GM23338 (cell line): ENCODE measurements at regions not wholly inside any gene's neighbourhood (a gene's known extent, or its start where the extent isn't known, plus 50 kb on each side); places are given as distances from the start of the nearest gene placed in this dataset.

Experiments
- ATAC-seq: fragments of 200-7000 bp; cut with Tn5 transposase; 3 replicates; pipeline ENCODE4 v1.9.1; 2020
- DNase-seq: peaks from one replicate; pipeline ENCODE4 v3.0.0-alpha.2; 2015; ENCODE audit warnings: low spot score
- H2AFZ ChIP-seq: fragments of 200-600 bp; sonication (generic); 2 replicates; pipeline ENCODE4 v1.8.0; 2016; ENCODE audit warnings: antibody characterized with exemption, mild to moderate bottlenecking, moderate library complexity
- H3F3A ChIP-seq: fragments of 200-600 bp; sonication (generic); replicated peaks from 2 replicates; pipeline ENCODE4 v1.8.0; 2017; ENCODE audit warnings: antibody characterized with exemption, mixed run types, low read depth
- H3K27ac ChIP-seq: fragments of 200-600 bp; sonication (generic); 2 replicates; pipeline ENCODE4 v1.6.1; 2016; ENCODE audit warnings: low read depth
- H3K27me3 ChIP-seq: fragments of 200-600 bp; sonication (generic); 2 replicates; pipeline ENCODE4 v1.8.0; 2016; ENCODE audit warnings: mild to moderate bottlenecking, mixed run types, moderate library complexity; ENCODE audit not compliant: insufficient read depth
- H3K36me3 ChIP-seq: fragments of 200-600 bp; sonication (generic); 2 replicates; pipeline ENCODE4 v1.8.0; 2016; ENCODE audit warnings: mild to moderate bottlenecking; ENCODE audit not compliant: insufficient read depth
- H3K4me1 ChIP-seq: fragments of 200-600 bp; sonication (generic); 2 replicates; pipeline ENCODE4 v1.8.0; 2016; ENCODE audit warnings: mild to moderate bottlenecking, moderate library complexity; ENCODE audit not compliant: insufficient read depth
- H3K4me2 ChIP-seq: fragments of 200-600 bp; sonication (generic); 2 replicates; pipeline ENCODE4 v1.7.1; 2017; ENCODE audit warnings: mixed run types
- H3K4me3 ChIP-seq: fragments of 200-600 bp; sonication (generic); 2 replicates; pipeline ENCODE4 v1.6.1; 2016; ENCODE audit warnings: mixed run types
- H3K79me2 ChIP-seq: fragments of 200-600 bp; sonication (generic); replicated peaks from 2 replicates; pipeline ENCODE4 v1.8.0; 2017; ENCODE audit warnings: mild to moderate bottlenecking; ENCODE audit not compliant: insufficient read depth
- H3K9me2 ChIP-seq: fragments of 200-600 bp; sonication (generic); 2 replicates; pipeline ENCODE4 v1.8.0; 2017; ENCODE audit not compliant: insufficient read depth
- H4K20me1 ChIP-seq: fragments of 200-600 bp; sonication (generic); replicated peaks from 2 replicates; pipeline ENCODE4 v1.8.0; 2017; ENCODE audit warnings: mild to moderate bottlenecking; ENCODE audit not compliant: insufficient read depth
- H3K27ac Mint-ChIP-seq: 2 replicates; pipeline ENCODE4 v1.8.0; 2020; ENCODE audit warnings: inconsistent platforms, mild to moderate bottlenecking, moderate library complexity, mixed read lengths
- H3K27me3 Mint-ChIP-seq: 3 replicates; pipeline ENCODE4 v1.8.0; 2022; ENCODE audit warnings: low read depth, mild to moderate bottlenecking, moderate library complexity, mixed read lengths, inconsistent platforms; ENCODE audit not compliant: insufficient read depth, poor library complexity
- H3K36me3 Mint-ChIP-seq: 3 replicates; pipeline ENCODE4 v1.8.0; 2021; ENCODE audit warnings: low read depth, mild to moderate bottlenecking, inconsistent platforms, moderate library complexity, mixed read lengths
- H3K4me1 Mint-ChIP-seq: 3 replicates; pipeline ENCODE4 v1.8.0; 2020; ENCODE audit warnings: mild to moderate bottlenecking, inconsistent platforms, mixed read lengths
- H3K4me3 Mint-ChIP-seq: 3 replicates; pipeline ENCODE4 v1.8.0; 2021; ENCODE audit warnings: moderate library complexity, mild to moderate bottlenecking, inconsistent platforms, mixed read lengths
- H3K9me3 Mint-ChIP-seq: 3 replicates; pipeline ENCODE4 v1.8.0; 2020; ENCODE audit warnings: moderate library complexity, mild to moderate bottlenecking, inconsistent platforms, mixed read lengths
- CREB1 ChIP-seq: fragments of 250-450 bp; sonication (Bioruptor Pico); IDR thresholded peaks from 2 replicates; pipeline ENCODE4 v1.5.0; 2020; ENCODE audit warnings: low read depth, mild to moderate bottlenecking, moderate library complexity
- CTCF ChIP-seq, 2 experiments: fragments of 200-600 bp in 1 of 2; sonication (generic) in 1 of 2; conservative IDR thresholded peaks; 2 replicates each; pipeline versions ENCODE4 v1.5.1 to v1.6.1; 2016 to 2017; ENCODE audit warnings: antibody characterized with exemption in 2 of 2, low read depth in 2 of 2, mild to moderate bottlenecking in 2 of 2, moderate library complexity in 1 of 2
- ETS1 ChIP-seq: IDR thresholded peaks from 2 replicates; pipeline ENCODE4 v1.6.1; 2016; ENCODE audit warnings: antibody characterized with exemption
- EZH2 ChIP-seq: fragments of 200-600 bp; sonication (generic); IDR thresholded peaks from one replicate; pipeline ENCODE4 v1.8.0; 2017; ENCODE audit warnings: antibody characterized with exemption, mild to moderate bottlenecking, low read depth; ENCODE audit not compliant: unreplicated experiment
- EZH2phosphoT487 ChIP-seq: fragments of 200-600 bp; sonication (generic); IDR thresholded peaks from one replicate; pipeline ENCODE4 v1.8.1; 2018; ENCODE audit warnings: antibody characterized with exemption; ENCODE audit not compliant: unreplicated experiment
- NANOG ChIP-seq: IDR thresholded peaks from 2 replicates; pipeline ENCODE4 v1.6.1; 2016; ENCODE audit warnings: antibody characterized with exemption, borderline replicate concordance
- POLR2AphosphoS5 ChIP-seq: IDR thresholded peaks from 2 replicates; pipeline ENCODE4 v1.6.1; 2016; ENCODE audit warnings: antibody characterized with exemption, low read depth
- REST ChIP-seq: IDR thresholded peaks from one replicate; pipeline ENCODE4 v1.6.1; 2018; ENCODE audit warnings: antibody characterized with exemption; ENCODE audit not compliant: unreplicated experiment
- STAT1 ChIP-seq: IDR thresholded peaks from one replicate; pipeline ENCODE4 v1.6.1; 2016; ENCODE audit warnings: antibody characterized with exemption; ENCODE audit not compliant: unreplicated experiment
- ZNF114 ChIP-seq: fragments of 250-450 bp; sonication (Bioruptor Pico); IDR thresholded peaks from 2 replicates; pipeline ENCODE4 v1.5.0; 2020; ENCODE audit warnings: mild to moderate bottlenecking, moderate library complexity
- ZNF331 ChIP-seq: fragments of 250-450 bp; sonication (Bioruptor Pico); IDR thresholded peaks from 2 replicates; pipeline ENCODE4 v1.5.0; 2020; ENCODE audit warnings: low read depth, mild to moderate bottlenecking, moderate library complexity

GRCh38 chr10:35722636-35723035 lies 80.5 kb upstream of the FZD8 start:
- DNase-seq (no peak), ATAC-seq (no peak)
- Histone ChIP-seq H3K9me2 (no peaks in the 10 kb centered on the region), H2AFZ (peak overlapping the region; percentile 41; the same call in 1 of the 2 replicates), H3K4me3 (no peak overlapping the region), H3F3A (no peaks in the 10 kb centered on the region), H4K20me1 (no peaks in the 10 kb centered on the region), H3K36me3 (no peaks in the 10 kb centered on the region), H3K27me3 (no peaks in the 10 kb centered on the region), H3K79me2 (no peaks in the 10 kb centered on the region), H3K4me2 (no peak overlapping the region), H3K4me1 (no peaks in the 10 kb centered on the region), H3K27ac (no peak overlapping the region)
- Mint-ChIP-seq H3K9me3 (no peaks in the 10 kb centered on the region), H3K4me3 (no peak overlapping the region), H3K36me3 (no peaks in the 10 kb centered on the region; the same call in 2 of the 3 replicates), H3K27ac (no peak overlapping the region), H3K27me3 (no peaks in the 10 kb centered on the region), H3K4me1 (no peaks in the 10 kb centered on the region)
- TF ChIP-seq STAT1 (no peak), POLR2AphosphoS5 (no peak), NANOG (no peak), ETS1 (no peak), ZNF331 (CRISPR knock-in tag) (no peak), ZNF114 (CRISPR knock-in tag) (no peak), EZH2phosphoT487 (no peak)

GRCh38 chr10:35722226-35722625 lies 80.1 kb upstream of the FZD8 start:
- Histone ChIP-seq H3K9me2 (no peaks in the 10 kb centered on the region), H3K79me2 (no peaks in the 10 kb centered on the region), H3K36me3 (no peaks in the 10 kb centered on the region), H3F3A (no peaks in the 10 kb centered on the region), H2AFZ (peak overlapping the region; percentile 41; the same call in 1 of the 2 replicates), H4K20me1 (no peaks in the 10 kb centered on the region), H3K27ac (no peak overlapping the region), H3K27me3 (no peaks in the 10 kb centered on the region), H3K4me2 (no peak overlapping the region), H3K4me3 (no peak overlapping the region), H3K4me1 (no peaks in the 10 kb centered on the region)
- DNase-seq (no peak), ATAC-seq (no peak)
- Mint-ChIP-seq H3K9me3 (no peaks in the 10 kb centered on the region), H3K27me3 (no peaks in the 10 kb centered on the region), H3K36me3 (no peaks in the 10 kb centered on the region; the same call in 2 of the 3 replicates), H3K4me1 (no peaks in the 10 kb centered on the region), H3K4me3 (no peak overlapping the region), H3K27ac (no peak overlapping the region)
- TF ChIP-seq ZNF331 (CRISPR knock-in tag) (no peak), POLR2AphosphoS5 (no peak), REST (no peak), CTCF (conservative IDR thresholded peaks at IDR 0.05; ENCODE audit: low read depth in 2 of 2) (no peak), STAT1 (no peak), CREB1 (CRISPR knock-in tag) (no peak), EZH2phosphoT487 (no peak), EZH2 (no peak), NANOG (no peak), ETS1 (no peak)
